IMR-90 (cell line): ENCODE measurements at regions not wholly inside any gene's neighbourhood (a gene's known extent, or its start where the extent isn't known, plus 50 kb on each side); places are given as distances from the start of the nearest gene placed in this dataset.

Source experiments
- ATAC-seq: fragments of 200-7000 bp; cut with Tn5 transposase; 2 replicates; pipeline ENCODE4 v1.9.1; 2020; ENCODE audit warnings: low read depth, mild to moderate bottlenecking, moderate library complexity
- BruUV-seq: library from RNA; stranded (reverse); fragments of 400-500 nt; replicated peaks from 2 replicates; lab custom pipeline; 2021; lab: Mats Ljungman, UMichigan
- CTCF ChIA-PET: fragments of 300-600 bp; formaldehyde crosslinking; extraction: SDS; loops from one replicate; lab custom pipeline; 2021; ENCODE audit warnings: antibody characterized with exemption; lab: Yijun Ruan, JAX
- POLR2A ChIA-PET: fragments of 300-600 bp; sonication (Branson Sonifier 250); formaldehyde crosslinking; loops from one replicate; lab custom pipeline; 2022; ENCODE audit warnings: antibody characterized with exemption; ENCODE audit not compliant: unreplicated experiment; lab: Charles Lee
- DNase-seq: peaks from one replicate; pipeline ENCODE4 v3.0.0; 2013
- H2AFZ ChIP-seq: replicated peaks from 2 replicates; pipeline ENCODE3; 2013; ENCODE audit warnings: low read length, mild to moderate bottlenecking; ENCODE audit not compliant: poor library complexity
- H2AK5ac ChIP-seq: 2 replicates; pipeline ENCODE4 v1.6.1; 2013; ENCODE audit warnings: low read depth, low read length, inconsistent platforms
- H2AK9ac ChIP-seq: replicated peaks from 2 replicates; pipeline ENCODE3; 2013; ENCODE audit warnings: mild to moderate bottlenecking, low read depth, low read length, moderate library complexity; ENCODE audit not compliant: poor library complexity
- H2BK120ac ChIP-seq: 2 replicates; pipeline ENCODE4 v1.6.1; 2013; ENCODE audit warnings: low read depth, low read length, inconsistent platforms
- H2BK15ac ChIP-seq: 3 replicates; pipeline ENCODE4 v1.6.1; 2013; ENCODE audit warnings: low read depth, low read length, inconsistent platforms
- H2BK20ac ChIP-seq: 2 replicates; pipeline ENCODE4 v1.6.1; 2013; ENCODE audit warnings: low read depth, mild to moderate bottlenecking, inconsistent platforms, low read length, moderate library complexity
- H2BK5ac ChIP-seq: 2 replicates; pipeline ENCODE4 v1.6.1; 2013; ENCODE audit warnings: mild to moderate bottlenecking, low read depth, low read length, inconsistent platforms; ENCODE audit not compliant: poor library complexity, severe bottlenecking
- H3K14ac ChIP-seq: replicated peaks from 2 replicates; pipeline ENCODE4 v1.6.1; 2013; ENCODE audit warnings: low read depth, low read length, inconsistent platforms
- H3K18ac ChIP-seq: 2 replicates; pipeline ENCODE4 v1.6.1; 2013; ENCODE audit warnings: low read depth, low read length, control low read depth
- H3K23ac ChIP-seq: 2 replicates; pipeline ENCODE4 v1.6.1; 2013; ENCODE audit warnings: low read depth, low read length, inconsistent platforms
- H3K27ac ChIP-seq: 2 replicates; pipeline ENCODE4 v1.5.1; 2013; ENCODE audit warnings: mild to moderate bottlenecking, control low read depth, low read length; ENCODE audit not compliant: insufficient read depth
- H3K27me3 ChIP-seq: 2 replicates; pipeline ENCODE4 v1.6.1; 2013; ENCODE audit warnings: low read length; ENCODE audit not compliant: control insufficient read depth, insufficient read depth
- H3K36me3 ChIP-seq: 2 replicates; pipeline ENCODE4 v1.6.1; 2013; ENCODE audit warnings: low read length, mixed read lengths; ENCODE audit not compliant: control insufficient read depth, insufficient read depth
- H3K4ac ChIP-seq: 2 replicates; pipeline ENCODE4 v1.6.1; 2013; ENCODE audit warnings: low read depth, low read length, inconsistent platforms
- H3K4me1 ChIP-seq: 2 replicates; pipeline ENCODE4 v1.6.1; 2013; ENCODE audit warnings: low read length, mixed read lengths; ENCODE audit not compliant: control insufficient read depth, insufficient read depth
- H3K4me2 ChIP-seq: 2 replicates; pipeline ENCODE4 v1.6.1; 2013; ENCODE audit warnings: low read depth, mild to moderate bottlenecking, control low read depth, low read length, moderate library complexity
- H3K4me3 ChIP-seq: 2 replicates; pipeline ENCODE4 v1.5.1; 2013; ENCODE audit warnings: low read depth, mild to moderate bottlenecking, control low read depth, low read length, moderate library complexity; ENCODE audit not compliant: insufficient read depth
- H3K56ac ChIP-seq: 2 replicates; pipeline ENCODE4 v1.6.1; 2013; ENCODE audit warnings: low read length, inconsistent platforms; ENCODE audit not compliant: insufficient read depth; ENCODE audit errors: extremely low read depth
- H3K79me1 ChIP-seq, 2 experiments: 2 replicates each; pipeline ENCODE4 v1.6.1; 2013; ENCODE audit warnings: low read length in 2 of 2, inconsistent platforms in 1 of 2, low read depth in 1 of 2
- H3K9ac ChIP-seq: 2 replicates; pipeline ENCODE4 v1.6.1; 2013; ENCODE audit warnings: low read depth, low read length, control low read depth
- H3K9me1 ChIP-seq: 2 replicates; pipeline ENCODE4 v1.6.1; 2013; ENCODE audit warnings: low read length, inconsistent platforms; ENCODE audit not compliant: insufficient read depth
- H3K9me3 ChIP-seq: 2 replicates; pipeline ENCODE4 v1.6.1; 2013; ENCODE audit warnings: low read length; ENCODE audit not compliant: control insufficient read depth, insufficient read depth
- H4K20me1 ChIP-seq: 2 replicates; pipeline ENCODE4 v1.6.1; 2013; ENCODE audit warnings: low read length, inconsistent platforms; ENCODE audit not compliant: insufficient read depth
- H4K5ac ChIP-seq: 2 replicates; pipeline ENCODE4 v1.6.1; 2013; ENCODE audit warnings: mild to moderate bottlenecking, low read depth, low read length, control low read depth
- H4K8ac ChIP-seq, 2 experiments: 2 replicates each; pipeline ENCODE4 v1.6.1; 2013; ENCODE audit warnings: low read depth in 2 of 2, low read length in 2 of 2, control low read depth in 1 of 2, inconsistent platforms in 1 of 2
- H4K91ac ChIP-seq: 2 replicates; pipeline ENCODE4 v1.6.1; 2013; ENCODE audit warnings: low read depth, low read length, inconsistent platforms; ENCODE audit not compliant: insufficient read depth
- CTCF ChIP-seq: conservative IDR thresholded peaks from 2 replicates; pipeline ENCODE4 v1.5.1; 2012; ENCODE audit warnings: mild to moderate bottlenecking, low read depth, low read length, improper control_type of control experiment
- NFE2L2 ChIP-seq: fragments of 150-350 bp; IDR thresholded peaks from 2 replicates; pipeline ENCODE4 v1.6.1; 2016; ENCODE audit warnings: low read depth, mild to moderate bottlenecking, low read length
- SMC3 ChIP-seq: fragments of 150-350 bp; IDR thresholded peaks from 2 replicates; pipeline ENCODE4 v1.6.1; 2016; ENCODE audit warnings: low read depth, mild to moderate bottlenecking, antibody characterized with exemption, low read length, moderate library complexity
- WGBS, 2 experiments: methylation state at CpG; one replicate each; pipeline versions ENCODE4 v1.1.5 to v1.1.7; 2013; ENCODE audit warnings: missing lambda C conversion rate in 2 of 2; ENCODE audit not compliant: insufficient read length in 1 of 2; ENCODE audit errors: extremely low coverage in 2 of 2; 5-methylcytosine and 5-hydroxymethylcytosine counted together
- dilution Hi-C: fragments of 300-500 bp; cut with HindIII; formaldehyde crosslinking; loops from one replicate; pipeline ENCODE4 v1.14.3; 2018; ENCODE audit warnings: low sequenced_read_pairs; ENCODE audit not compliant: unreplicated experiment
- in situ Hi-C: fragments of 300-500 bp; cut with MboI; formaldehyde crosslinking; loops from 3 replicates; pipeline ENCODE4 v1.14.3; 2019; ENCODE audit warnings: low sequenced_read_pairs, inconsistent platforms, mixed read lengths
- intact Hi-C: fragments of 100-400 bp; cut with micrococcal nuclease; formaldehyde crosslinking; loops from 2 replicates; pipeline ENCODE4 v1.10.0; 2022

DNA sequence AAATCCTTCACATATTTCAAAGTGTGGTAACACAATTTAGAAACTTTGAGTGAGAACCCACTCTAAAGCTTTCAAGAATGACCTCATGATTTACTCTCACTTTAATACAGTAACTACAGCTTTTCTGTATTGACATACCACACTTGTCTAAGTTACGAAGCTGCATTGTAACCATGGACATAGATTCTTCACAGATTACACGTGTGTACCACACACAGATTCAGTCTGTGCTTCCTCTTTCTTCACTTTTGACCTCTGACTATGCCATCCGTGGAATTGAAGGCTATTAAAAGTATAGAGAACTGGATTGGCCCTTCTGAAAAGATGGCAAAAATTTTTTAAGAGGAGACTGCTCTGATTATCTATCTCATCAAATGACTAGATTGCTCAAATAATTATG is 172.7 kb downstream of the TANC2 start:
- peaks cover 14% of the 10 kb centered on the region for H3K9me1 ChIP-seq
- ChIA-PET CTCF (no interaction called here), POLR2A (no interaction called here)
- DNase-seq (peak; percentile 57), ATAC-seq (peak; percentile 83)
- H3K9ac ChIP-seq = no peak overlapping the region
- no peak overlapping the region for H3K4me3 ChIP-seq
- in situ Hi-C loops (no loop called here), dilution Hi-C loops (no loop called here), intact Hi-C loops (no loop called here)
- H3K4me1 ChIP-seq = peaks cover 4% of the 10 kb centered on the region
- no peak overlapping the region for H2BK15ac ChIP-seq
- H3K4me2 ChIP-seq = no peak overlapping the region
- no peak overlapping the region for H2AFZ ChIP-seq
- no peaks in the 10 kb centered on the region for H3K36me3 ChIP-seq
- H3K27ac ChIP-seq = no peak overlapping the region
- H3K79me1 ChIP-seq = peaks cover 25 to 38% of the 10 kb centered on the region in 2 experiments
- H4K91ac ChIP-seq = no peak overlapping the region
- no peak overlapping the region for H3K14ac ChIP-seq
- no TSS peak for BruUV-seq
- no peak overlapping the region for H4K8ac ChIP-seq
- no peak overlapping the region for H2AK5ac ChIP-seq
- H3K18ac ChIP-seq = no peak overlapping the region
- no CpG with 5 or more reads among the region's 3 CpGs for WGBS, 2 experiments
- no peak overlapping the region for H3K4ac ChIP-seq
- H2BK120ac ChIP-seq = no peak overlapping the region
- no peak overlapping the region for H2AK9ac ChIP-seq
- no peaks in the 10 kb centered on the region for H3K9me3 ChIP-seq
- no peak overlapping the region for H4K5ac ChIP-seq
- no peak overlapping the region for H2BK5ac ChIP-seq
- H3K56ac ChIP-seq = no peak overlapping the region
- TF ChIP-seq SMC3 (no peak), CTCF (no peak), NFE2L2 (no peak)
- H3K27me3 ChIP-seq = no peaks in the 10 kb centered on the region
- peaks cover 17% of the 10 kb centered on the region for H4K20me1 ChIP-seq
- H2BK20ac ChIP-seq = no peak overlapping the region
- no peak overlapping the region for H3K23ac ChIP-seq
